Neural cell (in vitro differentiated cells): ENCODE measurements at regions not wholly inside any gene's neighbourhood (a gene's known extent, or its start where the extent isn't known, plus 50 kb on each side); places are given as distances from the start of the nearest gene placed in this dataset.
"Not testable (repeated sequence)": the region's sequence is repeated elsewhere in the genome, so short reads cannot be mapped to it uniquely, and the experiment has no call there.

Experiments used
- CTCF ChIP-seq: fragments of 450-650 bp; IDR thresholded peaks from 2 replicates; pipeline ENCODE4 v1.5.1; 2014; ENCODE audit warnings: antibody characterized with exemption, mild to moderate bottlenecking, moderate library complexity; ENCODE audit not compliant: poor library complexity, severe bottlenecking
- EP300 ChIP-seq: fragments of 450-650 bp; conservative IDR thresholded peaks from 2 replicates; pipeline ENCODE4 v1.6.1; 2014; ENCODE audit warnings: antibody characterized with exemption, mild to moderate bottlenecking, moderate library complexity; ENCODE audit not compliant: poor library complexity, severe bottlenecking
- EZH2 ChIP-seq: fragments of 200-600, 300-800 bp; shearing (Covaris generic), sonication (generic); IDR thresholded peaks from 2 replicates; pipeline ENCODE4 v1.6.1; 2014; ENCODE audit warnings: antibody characterized with exemption, low read length, borderline replicate concordance, mild to moderate bottlenecking; ENCODE audit not compliant: insufficient read depth, poor library complexity, severe bottlenecking
- MXI1 ChIP-seq: fragments of 450-650 bp; conservative IDR thresholded peaks from 2 replicates; pipeline ENCODE4 v1.6.1; 2014; ENCODE audit warnings: antibody characterized with exemption, mild to moderate bottlenecking; ENCODE audit not compliant: poor library complexity, severe bottlenecking
- POLR2AphosphoS5 ChIP-seq: IDR thresholded peaks from 2 replicates; pipeline ENCODE4 v1.6.1; 2012

- not testable (repeated sequence) for TF ChIP-seq CTCF, EP300, EZH2, MXI1, POLR2AphosphoS5
These were observed 473.9 kb upstream of the SOX9 start for GRCh38 chr17:71646890-71647289.
